Suprapubic skin (tissue), 4 donors: ENCODE measurements at regions not wholly inside any gene's neighbourhood (a gene's known extent, or its start where the extent isn't known, plus 50 kb on each side); places are given as distances from the start of the nearest gene placed in this dataset.

ENCODE experiments used
- EP300 ChIP-seq: sonication (generic); formaldehyde crosslinking; IDR thresholded peaks from one replicate; pipeline ENCODE4 v1.6.1; 2017; ENCODE audit warnings: antibody characterized with exemption
- POLR2A ChIP-seq, 2 donors: fragments of 450-650 bp; IDR thresholded peaks; one replicate each; pipeline ENCODE4 v1.6.1; 2017; ENCODE audit warnings: antibody characterized with exemption in 2 of 2, mild to moderate bottlenecking in 2 of 2, moderate library complexity in 2 of 2
- POLR2AphosphoS5 ChIP-seq, 3 donors: sonication (generic); formaldehyde crosslinking; IDR thresholded peaks; one replicate each; pipeline ENCODE4 v1.6.1; 2017; ENCODE audit warnings: antibody characterized with exemption in 3 of 3
- TF ChIP-seq, protein P1 (sequence below), 2 donors: fragments of 200-600 bp in 1 of 2; fragments of 450-650 bp in 1 of 2; sonication (generic) in 1 of 2; IDR thresholded peaks; one replicate each; pipeline ENCODE4 v1.5.1; 2016 to 2019; ENCODE audit warnings: antibody characterized with exemption in 2 of 2, mild to moderate bottlenecking in 1 of 2, moderate library complexity in 1 of 2

DNA sequence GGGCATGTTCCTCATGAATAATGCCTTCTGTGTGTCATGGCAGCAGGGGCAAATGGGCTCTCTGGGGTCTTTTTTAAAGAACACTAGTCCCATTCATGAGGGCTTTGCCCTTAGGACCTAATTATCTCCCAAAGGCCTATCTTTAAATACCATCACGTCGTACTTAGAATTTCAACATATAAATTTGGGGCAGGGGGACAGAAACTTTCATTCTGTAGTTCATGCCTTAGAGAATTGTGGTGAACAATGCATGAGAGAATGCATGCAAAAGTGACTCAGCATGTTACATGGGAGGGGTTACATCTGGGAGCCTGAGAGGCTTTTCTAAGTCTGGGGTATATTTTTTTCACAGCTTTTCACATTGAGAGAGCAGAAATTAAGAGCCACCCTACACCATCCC lies 208.5 kb upstream of the ROPN1 start:
- TF ChIP-seq POLR2A (IDR thresholded peaks at IDR 0.05) (no peak), POLR2AphosphoS5 (IDR thresholded peaks at IDR 0.05) (no peak), EP300 (no peak)
- TF ChIP-seq, protein P1, sequence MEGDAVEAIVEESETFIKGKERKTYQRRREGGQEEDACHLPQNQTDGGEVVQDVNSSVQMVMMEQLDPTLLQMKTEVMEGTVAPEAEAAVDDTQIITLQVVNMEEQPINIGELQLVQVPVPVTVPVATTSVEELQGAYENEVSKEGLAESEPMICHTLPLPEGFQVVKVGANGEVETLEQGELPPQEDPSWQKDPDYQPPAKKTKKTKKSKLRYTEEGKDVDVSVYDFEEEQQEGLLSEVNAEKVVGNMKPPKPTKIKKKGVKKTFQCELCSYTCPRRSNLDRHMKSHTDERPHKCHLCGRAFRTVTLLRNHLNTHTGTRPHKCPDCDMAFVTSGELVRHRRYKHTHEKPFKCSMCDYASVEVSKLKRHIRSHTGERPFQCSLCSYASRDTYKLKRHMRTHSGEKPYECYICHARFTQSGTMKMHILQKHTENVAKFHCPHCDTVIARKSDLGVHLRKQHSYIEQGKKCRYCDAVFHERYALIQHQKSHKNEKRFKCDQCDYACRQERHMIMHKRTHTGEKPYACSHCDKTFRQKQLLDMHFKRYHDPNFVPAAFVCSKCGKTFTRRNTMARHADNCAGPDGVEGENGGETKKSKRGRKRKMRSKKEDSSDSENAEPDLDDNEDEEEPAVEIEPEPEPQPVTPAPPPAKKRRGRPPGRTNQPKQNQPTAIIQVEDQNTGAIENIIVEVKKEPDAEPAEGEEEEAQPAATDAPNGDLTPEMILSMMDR (IDR thresholded peaks at IDR 0.05): no peak
